Activated T-cell treated with anti-CD3 and anti-CD28 coated beads, Interleukin-2, amount 50 U/mL, for 72 hours (primary cell): ENCODE measurements at regions not wholly inside any gene's neighbourhood (a gene's known extent, or its start where the extent isn't known, plus 50 kb on each side); places are given as distances from the start of the nearest gene placed in this dataset.
"Not testable (repeated sequence)": the region's sequence is repeated elsewhere in the genome, so short reads cannot be mapped to it uniquely, and the experiment has no call there.

Experiments
- ATAC-seq, 2 donors: fragments of 150-1000 bp; cut with Tn5 transposase; replicated peaks in 1 of 2; 2 replicates each; pipeline ENCODE4 v1.10.0; 2021; ENCODE audit warnings: moderate library complexity in 2 of 2, mild to moderate bottlenecking in 1 of 2
- DNase-seq, 2 donors: peaks; one replicate each; pipeline ENCODE4 v3.0.0; 2021 to 2022; ENCODE audit warnings: mixed read lengths in 1 of 2
- H3K27ac Mint-ChIP-seq: one replicate; pipeline ENCODE4 v1.8.0; 2022; ENCODE audit warnings: mild to moderate bottlenecking, moderate library complexity, mixed read lengths
- H3K27me3 Mint-ChIP-seq: one replicate; pipeline ENCODE4 v1.8.0; 2022; ENCODE audit warnings: low read depth, mixed read lengths
- H3K36me3 Mint-ChIP-seq, 2 donors: one replicate each; pipeline ENCODE4 v1.8.0; 2022; ENCODE audit warnings: mixed read lengths in 2 of 2, mild to moderate bottlenecking in 1 of 2; ENCODE audit not compliant: insufficient read depth in 2 of 2
- H3K4me1 Mint-ChIP-seq: one replicate; pipeline ENCODE4 v1.8.0; 2022; ENCODE audit warnings: low read depth, mixed read lengths
- H3K4me3 Mint-ChIP-seq, 2 donors: one replicate each; pipeline ENCODE4 v1.8.0; 2022; ENCODE audit warnings: mild to moderate bottlenecking in 2 of 2, mixed read lengths in 2 of 2, moderate library complexity in 2 of 2
- H3K9me3 Mint-ChIP-seq, 2 donors: one replicate each; pipeline ENCODE4 v1.8.0; 2022; ENCODE audit warnings: mixed read lengths in 2 of 2

GRCh38 chr11:3509563-3509962 is 130.6 kb upstream of the ZNF195 start:
- not testable (repeated sequence) for H3K27ac Mint-ChIP-seq

GRCh38 chr11:3499198-3499597 is 120.3 kb upstream of the ZNF195 start:
- not testable (repeated sequence) for H3K9me3 Mint-ChIP-seq, DNase-seq, H3K36me3 Mint-ChIP-seq

More at GRCh38 chr11:3509563-3509962, 130.6 kb upstream of the ZNF195 start:
- not testable (repeated sequence) for H3K4me3 Mint-ChIP-seq, H3K36me3 Mint-ChIP-seq, H3K27me3 Mint-ChIP-seq, DNase-seq, ATAC-seq, H3K9me3 Mint-ChIP-seq
- H3K4me1 Mint-ChIP-seq, result peaks cover 26% of the 10 kb centered on the region

DNA sequence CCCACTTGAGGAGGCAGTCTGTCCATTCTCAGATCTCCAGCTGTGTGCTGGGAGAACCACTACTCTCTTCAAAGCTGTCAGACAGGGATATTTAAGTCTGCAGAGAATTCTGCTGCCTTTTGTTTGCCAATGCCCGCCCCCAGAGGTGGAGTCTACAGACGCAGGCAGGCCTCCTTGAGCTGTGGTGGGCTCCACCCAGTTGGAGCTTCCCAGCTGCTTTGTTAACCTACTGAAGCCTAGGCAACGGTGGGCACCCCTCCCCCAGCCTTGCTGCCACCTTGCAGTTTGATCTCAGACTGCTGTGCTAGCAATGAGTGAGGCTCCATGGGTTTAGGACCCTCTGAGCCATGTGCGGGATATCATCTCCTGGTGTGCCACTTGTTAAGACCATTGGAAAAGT is 119.4 kb upstream of the ZNF195 start:
- not testable (repeated sequence) for ATAC-seq, H3K27ac Mint-ChIP-seq, H3K36me3 Mint-ChIP-seq, H3K9me3 Mint-ChIP-seq, H3K27me3 Mint-ChIP-seq, H3K4me1 Mint-ChIP-seq, H3K4me3 Mint-ChIP-seq
- peak in 1 of 2 donors; percentile 6 for DNase-seq

More at GRCh38 chr11:3499198-3499597, 120.3 kb upstream of the ZNF195 start:
- not testable (repeated sequence) for H3K27ac Mint-ChIP-seq, ATAC-seq, H3K27me3 Mint-ChIP-seq, H3K4me1 Mint-ChIP-seq, H3K4me3 Mint-ChIP-seq

GRCh38 chr11:3493152-3493551 is 114.2 kb upstream of the ZNF195 start:
- not testable (repeated sequence) for H3K36me3 Mint-ChIP-seq, H3K27me3 Mint-ChIP-seq, H3K4me1 Mint-ChIP-seq, H3K27ac Mint-ChIP-seq, ATAC-seq, H3K9me3 Mint-ChIP-seq, DNase-seq, H3K4me3 Mint-ChIP-seq

DNA sequence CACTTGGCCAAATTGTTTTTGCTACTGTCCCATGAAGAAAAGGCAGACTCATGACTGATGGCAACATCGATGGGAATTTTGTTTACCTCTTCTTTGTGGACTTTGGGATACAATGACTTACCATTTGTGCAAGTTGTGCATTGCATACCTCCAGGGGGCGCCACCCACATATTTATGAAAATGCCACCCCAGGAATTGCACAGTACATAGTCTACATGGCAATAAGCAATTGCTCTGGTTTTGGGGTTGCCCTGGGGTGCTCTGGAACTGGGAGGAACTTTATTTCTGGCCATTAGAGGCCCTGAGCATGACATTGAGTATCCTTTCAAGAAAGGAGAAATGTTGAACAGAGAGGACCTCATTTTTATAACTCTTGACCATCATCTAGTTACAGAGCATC is 109.1 kb upstream of the ZNF195 start:
- not testable (repeated sequence) for H3K9me3 Mint-ChIP-seq, ATAC-seq, H3K4me1 Mint-ChIP-seq, H3K36me3 Mint-ChIP-seq, H3K27ac Mint-ChIP-seq, H3K27me3 Mint-ChIP-seq, H3K4me3 Mint-ChIP-seq
- DNase-seq, result peak in 1 of 2 donors; percentile 2

DNA sequence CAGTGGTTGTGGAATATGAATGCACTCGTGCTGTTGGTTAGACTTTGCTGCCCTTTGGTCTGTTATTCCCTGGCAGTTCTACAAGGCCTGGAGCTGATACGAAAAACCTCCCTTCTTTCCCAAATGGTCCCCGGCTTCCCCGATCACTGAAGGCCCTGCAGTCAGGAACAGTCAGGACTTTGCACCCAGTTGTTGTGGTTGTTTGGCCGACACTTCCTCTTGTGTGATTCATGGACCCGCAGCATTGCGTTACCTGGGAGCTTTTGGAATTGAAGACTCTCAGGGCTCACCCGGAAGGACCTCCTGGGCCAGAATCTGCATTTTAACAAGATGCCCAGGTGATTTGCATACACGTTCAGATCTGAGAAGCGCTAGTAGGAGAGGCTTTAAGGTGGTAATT is 106.8 kb upstream of the ZNF195 start:
- not testable (repeated sequence) for H3K4me1 Mint-ChIP-seq, H3K9me3 Mint-ChIP-seq, DNase-seq, H3K27ac Mint-ChIP-seq, H3K27me3 Mint-ChIP-seq, H3K36me3 Mint-ChIP-seq, H3K4me3 Mint-ChIP-seq, ATAC-seq

DNA sequence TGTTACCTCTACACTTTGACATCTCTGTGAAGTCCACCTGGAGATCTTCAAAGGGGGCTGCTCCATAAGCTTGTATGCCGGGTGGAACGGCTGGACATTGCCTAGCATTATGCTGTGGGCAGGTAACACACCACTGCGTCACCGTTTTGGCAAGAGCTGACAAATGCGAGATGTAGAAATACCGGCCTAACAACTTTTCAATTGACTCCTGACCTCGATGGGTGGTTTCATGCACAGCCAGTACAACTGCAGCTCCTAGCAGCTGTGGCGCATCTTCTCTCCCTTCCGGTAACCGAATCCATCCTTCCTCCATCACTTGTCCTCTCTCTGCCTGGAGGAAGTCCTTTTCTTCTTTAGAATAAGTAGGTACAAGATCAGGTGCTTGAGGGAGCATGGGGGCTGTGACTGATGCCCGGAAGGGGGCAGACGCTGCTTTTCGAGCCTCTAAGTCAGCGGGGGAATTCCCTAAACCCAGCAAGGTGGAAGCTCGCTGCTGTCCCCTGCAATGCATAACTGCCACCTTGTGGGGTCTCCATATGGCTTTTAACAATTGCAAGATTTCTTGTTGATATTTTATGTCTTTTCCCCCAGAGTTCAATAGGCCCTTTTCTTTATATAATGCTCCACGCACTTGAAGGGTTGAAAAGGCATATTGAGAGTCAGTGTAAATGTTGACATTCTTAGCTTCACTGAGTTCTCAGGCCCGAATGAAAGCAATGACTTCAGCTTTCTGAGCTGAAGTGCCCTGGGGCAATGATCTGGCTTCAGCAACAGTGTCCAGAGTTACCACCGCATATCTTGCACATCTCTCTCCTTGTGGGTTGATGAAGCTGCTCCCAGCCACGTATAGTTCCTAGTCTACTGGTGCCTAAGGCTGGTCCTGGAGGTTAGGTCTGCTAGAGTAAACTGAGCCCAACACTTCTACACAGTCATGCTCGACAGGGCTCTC is 98.3 kb upstream of the ZNF195 start:
- not testable (repeated sequence) for H3K4me3 Mint-ChIP-seq, H3K4me1 Mint-ChIP-seq, H3K9me3 Mint-ChIP-seq, H3K27ac Mint-ChIP-seq, DNase-seq, H3K36me3 Mint-ChIP-seq, ATAC-seq, H3K27me3 Mint-ChIP-seq

DNA sequence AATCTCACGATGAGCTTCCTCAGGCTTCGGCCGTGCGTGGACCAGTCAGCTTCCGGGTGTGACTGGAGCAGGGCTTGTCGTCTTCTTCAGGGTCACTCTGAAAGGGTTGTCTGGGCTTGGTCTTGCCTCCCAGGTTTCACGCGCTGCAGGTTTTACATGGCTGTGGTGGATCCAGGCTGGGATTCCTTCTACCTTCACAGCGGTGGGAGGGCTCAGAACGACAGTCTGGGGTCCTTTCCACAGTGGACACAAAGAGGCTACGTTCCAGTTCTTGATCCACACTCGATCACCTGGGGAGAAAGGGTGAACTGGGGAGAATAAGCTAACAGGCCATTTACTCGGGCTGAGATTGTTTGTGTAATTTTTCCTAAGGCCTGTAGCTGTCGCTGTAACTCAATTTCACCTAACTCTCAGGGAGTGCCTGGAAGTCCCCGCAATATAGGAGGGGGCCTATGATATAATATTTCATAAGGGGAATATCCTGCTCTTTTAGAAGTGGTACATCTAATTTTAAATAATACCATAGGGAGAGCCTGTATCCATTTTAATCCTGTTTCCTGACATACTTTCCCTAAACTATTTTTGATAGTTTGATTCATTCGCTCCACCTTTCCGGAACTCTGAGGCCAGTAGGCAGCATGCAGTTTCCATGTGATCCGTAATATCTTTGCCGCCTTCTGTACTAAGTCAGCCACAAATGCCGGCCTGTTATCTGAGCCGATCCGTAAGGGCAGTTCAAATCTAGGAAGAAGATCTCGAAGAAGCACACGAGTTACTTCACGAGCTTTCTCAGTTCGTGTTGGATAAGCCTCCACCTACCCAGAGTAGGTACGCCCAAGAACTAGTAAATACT is 97.4 kb upstream of the ZNF195 start:
- H3K4me3 Mint-ChIP-seq, H3K36me3 Mint-ChIP-seq, DNase-seq, H3K27ac Mint-ChIP-seq, ATAC-seq, H3K4me1 Mint-ChIP-seq, H3K9me3 Mint-ChIP-seq, H3K27me3 Mint-ChIP-seq: not testable (repeated sequence)

- not testable (repeated sequence) for ATAC-seq, H3K27me3 Mint-ChIP-seq, H3K9me3 Mint-ChIP-seq, DNase-seq, H3K36me3 Mint-ChIP-seq, H3K4me1 Mint-ChIP-seq, H3K4me3 Mint-ChIP-seq, H3K27ac Mint-ChIP-seq
Observed at GRCh38 chr11:3468963-3469362, 90.0 kb upstream of the ZNF195 start.

DNA sequence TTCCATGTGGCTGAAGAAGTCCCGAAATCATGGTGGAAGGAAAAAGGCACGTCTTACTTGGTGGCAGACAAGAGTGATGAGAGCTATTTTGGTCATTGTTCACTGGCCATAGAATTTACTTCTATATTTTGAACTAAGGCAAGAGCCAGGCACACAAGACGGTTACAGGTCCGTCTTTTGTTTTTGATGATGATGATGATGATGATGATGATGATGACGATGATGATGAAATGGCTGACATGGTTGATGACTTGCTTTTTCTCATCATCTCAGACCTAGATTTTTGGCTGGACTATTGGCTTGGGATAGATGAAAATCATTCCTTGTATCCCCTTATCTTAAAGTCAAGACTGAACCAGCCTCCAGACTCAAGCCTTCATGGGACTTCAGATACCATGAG is 88.7 kb upstream of the ZNF195 start:
- not testable (repeated sequence) for H3K4me1 Mint-ChIP-seq, H3K9me3 Mint-ChIP-seq, H3K36me3 Mint-ChIP-seq, H3K27ac Mint-ChIP-seq, DNase-seq, H3K27me3 Mint-ChIP-seq, ATAC-seq, H3K4me3 Mint-ChIP-seq

DNA sequence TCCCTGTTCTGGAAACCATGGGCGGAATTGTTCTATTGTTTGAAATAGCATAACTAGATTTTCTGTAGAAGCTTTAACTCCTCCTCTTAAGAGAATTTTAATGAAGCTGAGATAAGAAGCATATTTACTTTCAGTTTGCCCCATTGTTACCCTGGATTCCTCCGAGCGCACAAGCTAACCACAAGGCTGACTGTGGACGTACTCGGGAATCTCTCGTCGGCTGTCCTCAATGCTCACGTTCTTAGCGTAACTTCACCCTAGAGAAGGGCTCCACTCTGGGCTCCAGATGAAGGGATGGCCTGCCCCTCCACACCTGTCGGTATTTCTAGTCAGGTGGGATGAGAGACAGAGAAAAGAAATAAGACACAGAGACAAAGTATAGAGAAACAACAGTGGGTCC is 76.7 kb upstream of the ZNF195 start:
- not testable (repeated sequence) for H3K9me3 Mint-ChIP-seq, ATAC-seq, DNase-seq, H3K27ac Mint-ChIP-seq, H3K36me3 Mint-ChIP-seq
- peak overlapping the region; percentile 74 to 81 for H3K4me3 Mint-ChIP-seq
- peaks cover 19% of the 10 kb centered on the region for H3K4me1 Mint-ChIP-seq
- H3K27me3 Mint-ChIP-seq, result peaks cover 26% of the 10 kb centered on the region

DNA sequence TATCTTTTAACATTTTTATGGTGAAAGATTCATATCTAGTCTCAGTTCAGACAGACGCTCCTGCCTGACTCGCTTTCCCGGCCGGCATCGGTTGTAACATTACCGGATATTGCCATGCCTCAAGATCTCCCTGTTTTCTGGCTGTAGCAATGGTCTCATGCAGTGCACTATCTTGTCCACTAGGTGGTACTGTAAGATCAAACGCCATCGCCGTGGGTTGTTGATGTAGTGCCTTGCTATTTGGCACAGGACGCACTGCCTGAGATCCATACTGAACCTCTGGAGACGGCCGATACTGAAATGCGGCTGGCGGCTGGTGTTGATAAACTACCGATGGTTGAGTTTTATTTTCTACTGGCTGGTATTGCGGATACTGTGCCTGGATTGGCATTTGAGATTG is 75.9 kb upstream of the ZNF195 start:
- H3K27ac Mint-ChIP-seq, H3K36me3 Mint-ChIP-seq, H3K9me3 Mint-ChIP-seq, ATAC-seq: not testable (repeated sequence)
- peaks cover 26% of the 10 kb centered on the region for H3K27me3 Mint-ChIP-seq
- peaks cover 19% of the 10 kb centered on the region for H3K4me1 Mint-ChIP-seq
- DNase-seq, result peak; percentile 47 to 64
- H3K4me3 Mint-ChIP-seq, result peak overlapping the region; percentile 74 to 81

- ATAC-seq, DNase-seq: not testable (repeated sequence)
Observed at GRCh38 chr11:3453596-3454256, 74.8 kb upstream of the ZNF195 start.

More at GRCh38 chr11:3453596-3454256, 74.8 kb upstream of the ZNF195 start:
- H3K4me3 Mint-ChIP-seq, H3K9me3 Mint-ChIP-seq, H3K27ac Mint-ChIP-seq, H3K36me3 Mint-ChIP-seq: not testable (repeated sequence)
- Mint-ChIP-seq H3K27me3 (peaks cover 26% of the 10 kb centered on the region), H3K4me1 (peaks cover 19% of the 10 kb centered on the region)
